Suprapubic skin (tissue), 4 donors: ENCODE measurements at regions not wholly inside any gene's neighbourhood (a gene's known extent, or its start where the extent isn't known, plus 50 kb on each side); places are given as distances from the start of the nearest gene placed in this dataset.

Experiments used
- DNase-seq, 2 donors: peaks; one replicate each; pipeline ENCODE4 v3.0.0-alpha.2; 2019; ENCODE audit warnings: low spot score in 2 of 2
- H3K27ac ChIP-seq: fragments of 200-600 bp; sonication (generic); one replicate; pipeline ENCODE4 v1.5.1; 2019
- H3K27me3 ChIP-seq: fragments of 200-600 bp; sonication (generic); one replicate; pipeline ENCODE4 v1.5.1; 2019
- H3K36me3 ChIP-seq: fragments of 200-600 bp; sonication (generic); one replicate; pipeline ENCODE4 v1.5.1; 2019
- H3K4me1 ChIP-seq: fragments of 200-600 bp; sonication (generic); one replicate; pipeline ENCODE4 v1.5.1; 2019
- H3K4me3 ChIP-seq: fragments of 200-600 bp; sonication (generic); one replicate; pipeline ENCODE4 v1.5.1; 2019; ENCODE audit warnings: mild to moderate bottlenecking
- H3K9me3 ChIP-seq: fragments of 200-600 bp; sonication (generic); one replicate; pipeline ENCODE4 v1.5.1; 2019
- CTCF ChIP-seq, 2 donors: fragments of 200-600 bp in 1 of 2; fragments of 450-650 bp in 1 of 2; sonication (generic) in 1 of 2; IDR thresholded peaks; one replicate each; pipeline ENCODE4 v1.5.1; 2016 to 2019; ENCODE audit warnings: antibody characterized with exemption in 2 of 2, mild to moderate bottlenecking in 1 of 2, moderate library complexity in 1 of 2
- EP300 ChIP-seq: sonication (generic); formaldehyde crosslinking; IDR thresholded peaks from one replicate; pipeline ENCODE4 v1.6.1; 2017; ENCODE audit warnings: antibody characterized with exemption
- POLR2A ChIP-seq, 2 donors: fragments of 450-650 bp; IDR thresholded peaks; one replicate each; pipeline ENCODE4 v1.6.1; 2017; ENCODE audit warnings: antibody characterized with exemption in 2 of 2, mild to moderate bottlenecking in 2 of 2, moderate library complexity in 2 of 2
- POLR2AphosphoS5 ChIP-seq, 3 donors: sonication (generic); formaldehyde crosslinking; IDR thresholded peaks; one replicate each; pipeline ENCODE4 v1.6.1; 2017; ENCODE audit warnings: antibody characterized with exemption in 3 of 3
- WGBS: methylation state at CpG from one replicate; pipeline ENCODE4 v1.1.5; 2018; 5-methylcytosine and 5-hydroxymethylcytosine counted together

DNA sequence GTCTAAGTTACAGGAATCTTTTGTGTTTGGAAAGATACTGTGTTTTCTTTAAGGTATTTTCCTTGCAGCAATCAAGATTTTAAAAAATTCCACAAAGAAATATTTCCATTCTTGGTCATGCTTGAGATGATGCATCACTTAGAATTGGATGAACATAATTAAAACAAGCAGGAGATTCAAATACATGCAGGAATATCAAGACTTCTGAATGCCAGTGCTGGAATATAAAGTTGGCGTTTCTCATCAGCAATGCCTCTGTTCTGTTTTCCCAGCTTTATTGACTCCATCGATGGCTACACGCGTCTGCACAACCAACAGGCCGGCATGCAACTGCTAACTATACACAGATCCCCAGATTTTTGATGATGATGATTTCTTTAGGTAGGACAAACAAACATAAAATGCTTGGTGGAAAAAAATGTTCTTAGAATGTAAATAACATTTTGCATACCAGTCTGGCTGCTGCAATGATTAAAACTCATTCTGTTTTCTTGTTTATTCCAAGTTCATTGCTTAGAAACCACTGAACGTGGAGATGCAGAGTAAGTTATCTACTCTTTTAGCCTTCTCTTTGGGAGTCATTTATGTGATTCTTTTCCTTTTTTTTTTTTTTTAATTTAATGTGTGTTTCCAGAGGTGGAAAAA is 91.3 kb upstream of the FAM171A1 start:
- no peak for DNase-seq
- H3K27ac ChIP-seq = no peak overlapping the region

GRCh38 chr10:15461353-15462108 is 90.4 kb upstream of the FAM171A1 start:
- Histone ChIP-seq H3K27ac (no peak overlapping the region), H3K36me3 (no peaks in the 10 kb centered on the region), H3K27me3 (no peaks in the 10 kb centered on the region), H3K4me1 (peaks cover 3% of the 10 kb centered on the region), H3K9me3 (no peaks in the 10 kb centered on the region), H3K4me3 (no peak overlapping the region)
- TF ChIP-seq POLR2AphosphoS5 (IDR thresholded peaks at IDR 0.05) = no peak
- no peak for TF ChIP-seq CTCF (IDR thresholded peaks at IDR 0.05)
- TF ChIP-seq POLR2A (IDR thresholded peaks at IDR 0.05) = no peak
- TF ChIP-seq EP300 = no peak
- WGBS = 29% methylated on average over 9 of the region's 9 CpGs
- no peak for DNase-seq

More for the DNA sequence above, 91.3 kb upstream of the FAM171A1 start:
- H3K4me3 ChIP-seq = no peak overlapping the region
- no peaks in the 10 kb centered on the region for H3K36me3 ChIP-seq
- H3K27me3 ChIP-seq = no peaks in the 10 kb centered on the region
- H3K4me1 ChIP-seq = peaks cover 3% of the 10 kb centered on the region
- 79% methylated on average over 6 of the region's 6 CpGs for WGBS
- no peaks in the 10 kb centered on the region for H3K9me3 ChIP-seq
- TF ChIP-seq CTCF (IDR thresholded peaks at IDR 0.05) = no peak
- TF ChIP-seq POLR2A (IDR thresholded peaks at IDR 0.05) = no peak
- no peak for TF ChIP-seq POLR2AphosphoS5 (IDR thresholded peaks at IDR 0.05)
- TF ChIP-seq EP300 = no peak

- no peak for DNase-seq
- no peak overlapping the region for H3K4me3 ChIP-seq
- no peaks in the 10 kb centered on the region for H3K27me3 ChIP-seq
- peaks cover 3% of the 10 kb centered on the region for H3K4me1 ChIP-seq
- H3K27ac ChIP-seq = no peak overlapping the region
- H3K9me3 ChIP-seq = no peaks in the 10 kb centered on the region
- H3K36me3 ChIP-seq = no peaks in the 10 kb centered on the region
- TF ChIP-seq POLR2A (IDR thresholded peaks at IDR 0.05) = no peak
- no peak for TF ChIP-seq EP300
- no peak for TF ChIP-seq CTCF (IDR thresholded peaks at IDR 0.05)
- TF ChIP-seq POLR2AphosphoS5 (IDR thresholded peaks at IDR 0.05) = no peak
- 47% methylated on average over 3 of the region's 3 CpGs for WGBS
Observed at GRCh38 chr10:15460661-15461060, 89.6 kb upstream of the FAM171A1 start.

DNA sequence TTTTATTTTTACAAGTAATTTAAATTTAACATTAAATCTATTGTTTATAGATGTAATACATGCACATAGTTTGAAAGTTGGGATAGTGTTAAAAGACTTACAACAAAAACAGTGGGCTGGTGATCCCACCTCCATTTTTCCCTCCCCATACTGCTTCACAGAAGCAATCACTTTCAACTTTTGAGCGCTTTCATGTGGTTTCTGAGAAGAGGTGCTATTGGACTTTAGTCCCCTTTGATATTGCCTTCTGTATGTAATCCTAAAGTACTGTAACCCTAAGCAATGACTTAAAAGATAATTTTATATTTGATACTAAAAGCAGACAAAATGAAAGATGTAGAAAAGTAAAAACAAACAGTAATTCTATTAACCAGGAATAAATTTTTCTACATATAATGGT is 88.1 kb upstream of the FAM171A1 start:
- Histone ChIP-seq H3K27me3 (peaks cover 5% of the 10 kb centered on the region), H3K27ac (no peak overlapping the region), H3K9me3 (no peaks in the 10 kb centered on the region), H3K36me3 (no peaks in the 10 kb centered on the region), H3K4me1 (peaks cover 3% of the 10 kb centered on the region), H3K4me3 (no peak overlapping the region)
- DNase-seq = no peak
- 96% methylated on average over 1 of the region's 1 CpG for WGBS
- no peak for TF ChIP-seq POLR2AphosphoS5 (IDR thresholded peaks at IDR 0.05)
- no peak for TF ChIP-seq CTCF (IDR thresholded peaks at IDR 0.05)

DNA sequence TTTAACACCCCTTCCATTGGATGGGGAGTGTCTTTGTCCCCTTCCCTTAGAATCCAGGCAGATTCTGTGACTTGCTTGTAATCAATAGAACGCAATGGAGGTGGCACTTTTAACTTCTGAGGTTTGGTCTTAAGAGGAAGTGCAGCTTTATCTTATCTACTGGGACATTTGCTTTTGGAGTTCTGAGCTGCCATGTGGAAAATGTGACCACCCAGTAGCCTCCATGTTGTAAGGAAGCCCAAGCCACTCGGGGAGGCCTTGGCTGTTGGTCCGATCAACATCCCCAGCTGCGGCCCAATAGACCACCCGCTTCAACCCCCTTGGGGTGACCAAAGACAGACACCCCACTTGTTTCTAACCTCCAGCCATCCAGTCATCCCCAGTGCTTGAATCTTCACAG is 86.3 kb upstream of the FAM171A1 start:
- H3K4me3 ChIP-seq = no peak overlapping the region
- WGBS = 95% methylated on average over 5 of the region's 5 CpGs

More for the DNA sequence above, 86.3 kb upstream of the FAM171A1 start:
- TF ChIP-seq POLR2A (IDR thresholded peaks at IDR 0.05) (no peak), POLR2AphosphoS5 (IDR thresholded peaks at IDR 0.05) (no peak), CTCF (IDR thresholded peaks at IDR 0.05) (no peak), EP300 (no peak)
- Histone ChIP-seq H3K9me3 (no peaks in the 10 kb centered on the region), H3K27me3 (peaks cover 15% of the 10 kb centered on the region), H3K27ac (no peak overlapping the region), H3K4me1 (peaks cover 3% of the 10 kb centered on the region), H3K36me3 (no peaks in the 10 kb centered on the region)
- no peak for DNase-seq
